Trophoblast cell (in vitro differentiated cells and primary cell): ENCODE measurements at regions not wholly inside any gene's neighbourhood (a gene's known extent, or its start where the extent isn't known, plus 50 kb on each side); places are given as distances from the start of the nearest gene placed in this dataset.
"Not testable (repeated sequence)": the region's sequence is repeated elsewhere in the genome, so short reads cannot be mapped to it uniquely, and the experiment has no call there.

Experiments
- DNase-seq, 2 donors: peaks; one replicate each; pipeline ENCODE4 v3.0.0-alpha.2; 2016
- H2AFZ ChIP-seq: 2 replicates; pipeline ENCODE4 v1.6.1; 2013; ENCODE audit warnings: low read length, moderate library complexity, mild to moderate bottlenecking; ENCODE audit not compliant: insufficient read depth, poor library complexity
- H2AK5ac ChIP-seq: 2 replicates; pipeline ENCODE4 v1.6.1; 2013; ENCODE audit warnings: mild to moderate bottlenecking, low read length
- H2BK120ac ChIP-seq: 2 replicates; pipeline ENCODE4 v1.6.1; 2013; ENCODE audit warnings: low read length, mild to moderate bottlenecking, moderate library complexity; ENCODE audit not compliant: insufficient read depth, poor library complexity
- H2BK12ac ChIP-seq: 2 replicates; pipeline ENCODE4 v1.6.1; 2013; ENCODE audit warnings: mild to moderate bottlenecking, low read length, moderate library complexity
- H2BK5ac ChIP-seq: 2 replicates; pipeline ENCODE4 v1.6.1; 2013; ENCODE audit warnings: low read length, low read depth, moderate library complexity, mild to moderate bottlenecking; ENCODE audit not compliant: poor library complexity
- H3K14ac ChIP-seq: 2 replicates; pipeline ENCODE4 v1.6.1; 2013; ENCODE audit warnings: mild to moderate bottlenecking, low read length
- H3K18ac ChIP-seq: 2 replicates; pipeline ENCODE4 v1.6.1; 2013; ENCODE audit warnings: mild to moderate bottlenecking, low read length
- H3K23ac ChIP-seq: 2 replicates; pipeline ENCODE4 v1.6.1; 2013; ENCODE audit warnings: low read length
- H3K27ac ChIP-seq: 2 replicates; pipeline ENCODE4 v1.5.1; 2013; ENCODE audit warnings: low read depth, mild to moderate bottlenecking, inconsistent platforms, low read length, moderate library complexity
- H3K27me3 ChIP-seq: 2 replicates; pipeline ENCODE4 v1.6.1; 2013; ENCODE audit warnings: inconsistent platforms, mild to moderate bottlenecking, low read length, moderate library complexity; ENCODE audit not compliant: insufficient read depth
- H3K36me3 ChIP-seq, 2 experiments: 1 replicate in 1 of 2; 2 replicates in 1 of 2; pipeline ENCODE4 v1.6.1; 2013; ENCODE audit warnings: low read length in 2 of 2, mild to moderate bottlenecking in 2 of 2, moderate library complexity in 1 of 2; ENCODE audit not compliant: insufficient read depth in 2 of 2, control insufficient read depth in 1 of 2
- H3K4ac ChIP-seq: 2 replicates; pipeline ENCODE4 v1.6.1; 2013; ENCODE audit warnings: low read depth, mild to moderate bottlenecking, low read length, moderate library complexity
- H3K4me1 ChIP-seq, 2 experiments: 1 replicate in 1 of 2; 2 replicates in 1 of 2; pipeline ENCODE4 v1.6.1; 2013; ENCODE audit warnings: low read length in 2 of 2, mild to moderate bottlenecking in 2 of 2, moderate library complexity in 1 of 2; ENCODE audit not compliant: insufficient read depth in 2 of 2, control insufficient read depth in 1 of 2
- H3K4me2 ChIP-seq: 2 replicates; pipeline ENCODE4 v1.6.1; 2013; ENCODE audit warnings: inconsistent platforms, mild to moderate bottlenecking, low read length, moderate library complexity
- H3K4me3 ChIP-seq: 2 replicates; pipeline ENCODE4 v1.5.1; 2013; ENCODE audit warnings: mild to moderate bottlenecking, low read depth, low read length, inconsistent platforms
- H3K79me1 ChIP-seq: one replicate; pipeline ENCODE4 v1.6.1; 2013; ENCODE audit warnings: low read length
- H3K79me2 ChIP-seq: 2 replicates; pipeline ENCODE4 v1.6.1; 2013; ENCODE audit warnings: low read length, mild to moderate bottlenecking; ENCODE audit not compliant: control insufficient read depth, insufficient read depth, poor library complexity
- H3K9ac ChIP-seq: 2 replicates; pipeline ENCODE4 v1.6.1; 2013; ENCODE audit warnings: mild to moderate bottlenecking, low read length
- H3K9me3 ChIP-seq: 2 replicates; pipeline ENCODE4 v1.6.1; 2013; ENCODE audit warnings: low read depth, mild to moderate bottlenecking, control low read depth, inconsistent platforms, low read length; ENCODE audit not compliant: insufficient read depth
- H4K12ac ChIP-seq: 2 replicates; pipeline ENCODE4 v1.6.1; 2013; ENCODE audit warnings: low read depth, mild to moderate bottlenecking, low read length, moderate library complexity
- H4K8ac ChIP-seq: 2 replicates; pipeline ENCODE4 v1.6.1; 2013; ENCODE audit warnings: low read depth, mild to moderate bottlenecking, low read length, moderate library complexity
- H4K91ac ChIP-seq: one replicate; pipeline ENCODE4 v1.6.1; 2013; ENCODE audit warnings: low read depth, mild to moderate bottlenecking, low read length, moderate library complexity
- WGBS: extraction: QIAGEN DNeasy Blood & Tissue Kit; methylation state at CpG from one replicate; pipeline ENCODE4 v1.1.7; 2013; ENCODE audit warnings: missing lambda C conversion rate; ENCODE audit not compliant: insufficient read length, insufficient coverage; ENCODE audit errors: extremely low coverage; 5-methylcytosine and 5-hydroxymethylcytosine counted together

DNA sequence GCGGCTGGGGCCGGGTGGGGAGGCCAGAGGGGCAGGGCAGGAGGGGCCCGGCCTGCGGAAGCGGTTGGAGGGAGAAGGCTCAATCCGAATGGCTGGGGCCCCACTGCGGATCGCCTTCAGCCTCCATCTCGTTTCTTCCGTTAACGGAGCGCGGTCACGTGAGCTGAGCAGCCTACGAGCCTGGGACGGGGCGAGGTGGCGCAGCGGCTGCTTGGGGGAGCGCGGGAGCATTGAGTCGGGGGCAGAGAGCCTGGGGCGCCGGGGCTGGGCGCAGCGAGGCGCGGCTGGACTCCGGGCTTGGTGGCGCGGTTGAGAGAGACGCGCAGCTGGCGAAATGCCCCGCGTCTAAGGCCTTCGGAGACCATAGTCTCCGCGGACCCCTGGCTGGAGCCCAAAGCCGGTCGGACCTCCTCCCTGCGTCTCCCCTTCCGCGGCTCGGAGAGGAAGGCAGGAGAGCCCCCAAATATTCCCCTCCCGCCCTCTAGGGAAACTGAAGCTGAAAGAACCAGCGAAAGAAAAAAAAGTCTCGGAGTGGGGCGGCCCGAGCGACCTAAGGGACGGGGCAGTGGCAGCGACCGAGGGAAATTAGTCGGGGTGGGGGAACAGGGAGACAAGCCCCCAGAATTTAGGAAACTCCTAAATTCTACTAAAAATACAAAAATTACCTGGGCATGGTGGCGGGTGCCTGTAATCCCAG lies 94.7 kb upstream of the PLEKHM1 start:
- not testable (repeated sequence) for H3K14ac ChIP-seq, H3K23ac ChIP-seq, H3K4ac ChIP-seq, H3K79me1 ChIP-seq, H2AK5ac ChIP-seq, H4K12ac ChIP-seq, H2BK12ac ChIP-seq, H3K79me2 ChIP-seq, H2BK120ac ChIP-seq, H3K9me3 ChIP-seq, H4K91ac ChIP-seq, H3K4me1 ChIP-seq, H3K36me3 ChIP-seq, H3K18ac ChIP-seq, H3K27me3 ChIP-seq, H2BK5ac ChIP-seq, H3K9ac ChIP-seq
- Histone ChIP-seq H4K8ac (peak overlapping the region; percentile 35), H3K4me2 (peak overlapping the region; percentile 62), H2AFZ (peak overlapping the region; percentile 33), H3K4me3 (peak overlapping the region; percentile 81), H3K27ac (peak overlapping the region; percentile 11)
- DNase-seq: peak; percentile 46 to 49
- WGBS: no CpG with 5 or more reads among the region's 56 CpGs

DNA sequence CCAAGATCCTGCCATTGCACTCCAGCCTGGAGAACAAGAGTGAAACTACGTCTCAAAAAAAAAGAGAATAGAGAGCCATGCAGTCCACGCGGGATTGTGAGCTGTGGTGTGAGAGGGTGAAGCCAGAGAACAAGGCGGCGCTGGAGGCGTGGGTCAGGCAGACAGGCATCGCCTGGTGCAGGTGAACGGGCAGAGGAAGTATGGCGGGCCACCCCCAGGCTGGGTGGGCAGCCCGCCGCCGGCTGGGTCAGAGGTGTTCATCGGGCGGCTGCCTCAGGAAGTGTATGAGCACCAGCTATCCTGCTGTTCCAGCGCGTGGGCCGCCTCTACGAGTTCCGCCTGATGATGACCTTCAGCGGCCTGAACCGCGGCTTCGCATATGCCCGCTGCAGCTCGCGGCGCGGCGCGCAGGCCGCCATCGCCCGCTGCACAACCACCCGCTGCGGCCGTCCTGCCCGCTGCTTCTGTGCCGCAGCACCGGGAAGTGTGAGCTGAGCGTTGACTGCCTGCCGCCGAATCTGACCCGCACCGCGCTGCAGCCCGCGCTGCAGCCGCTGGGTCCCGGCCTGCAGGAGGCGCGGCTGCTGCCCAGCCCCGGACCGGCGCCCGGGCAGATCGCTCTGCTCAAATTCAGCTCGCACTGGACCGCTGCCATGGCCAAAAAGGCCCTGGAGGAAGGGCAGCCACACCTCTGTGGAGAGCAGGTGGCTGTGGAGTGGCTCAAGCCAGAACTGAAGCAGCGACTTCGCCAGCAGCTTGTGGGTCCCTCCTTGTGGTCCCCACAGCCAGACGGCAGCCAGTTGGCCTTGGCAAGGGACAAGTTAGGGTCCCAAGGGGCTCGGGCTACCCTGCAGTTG lies 95.5 kb upstream of the PLEKHM1 start:
- WGBS: no CpG with 5 or more reads among the region's 62 CpGs
- not testable (repeated sequence) for H2AK5ac ChIP-seq, H3K18ac ChIP-seq, H3K79me2 ChIP-seq, H3K14ac ChIP-seq, H3K27me3 ChIP-seq, H3K27ac ChIP-seq, H3K4me1 ChIP-seq, H2AFZ ChIP-seq, H2BK120ac ChIP-seq, H4K8ac ChIP-seq, H3K9ac ChIP-seq, H2BK5ac ChIP-seq, H3K36me3 ChIP-seq, H2BK12ac ChIP-seq, H4K12ac ChIP-seq, H4K91ac ChIP-seq, H3K23ac ChIP-seq, H3K79me1 ChIP-seq, H3K9me3 ChIP-seq, H3K4ac ChIP-seq
- peak; percentile 39 to 51 for DNase-seq
- peak overlapping the region; percentile 50 for H3K4me2 ChIP-seq
- H3K4me3 ChIP-seq: peak overlapping the region; percentile 11

GRCh38 chr17:45586651-45586934 lies 96.1 kb upstream of the PLEKHM1 start:
- not testable (repeated sequence) for H3K27ac ChIP-seq, H3K36me3 ChIP-seq, H3K9ac ChIP-seq, H2AFZ ChIP-seq, DNase-seq, H3K27me3 ChIP-seq, H3K79me1 ChIP-seq, H4K91ac ChIP-seq, H3K9me3 ChIP-seq, H2BK12ac ChIP-seq, H3K23ac ChIP-seq, H3K79me2 ChIP-seq, H3K4me1 ChIP-seq, H3K14ac ChIP-seq, H2BK120ac ChIP-seq, H3K4ac ChIP-seq, H3K18ac ChIP-seq, H2BK5ac ChIP-seq, H3K4me3 ChIP-seq, H4K12ac ChIP-seq, H4K8ac ChIP-seq, H2AK5ac ChIP-seq, H3K4me2 ChIP-seq
- WGBS: no CpG with 5 or more reads among the region's 6 CpGs

- not testable (repeated sequence) for H3K27ac ChIP-seq, H3K23ac ChIP-seq, H3K4ac ChIP-seq, H3K4me1 ChIP-seq, H3K36me3 ChIP-seq, H3K14ac ChIP-seq, H3K4me2 ChIP-seq, H4K8ac ChIP-seq, H2BK5ac ChIP-seq, H3K9ac ChIP-seq, H2AFZ ChIP-seq, H2BK120ac ChIP-seq, H4K12ac ChIP-seq, H3K9me3 ChIP-seq, H3K79me1 ChIP-seq, H3K4me3 ChIP-seq, H3K27me3 ChIP-seq, H4K91ac ChIP-seq, H2AK5ac ChIP-seq, H3K79me2 ChIP-seq, H2BK12ac ChIP-seq, H3K18ac ChIP-seq
- no CpG with 5 or more reads among the region's 6 CpGs for WGBS
- DNase-seq: peak; percentile 36 to 53
Measured at GRCh38 chr17:45592433-45592923, 102.0 kb upstream of the PLEKHM1 start.
